AG09319 (cell line): ENCODE measurements at regions not wholly inside any gene's neighbourhood (a gene's known extent, or its start where the extent isn't known, plus 50 kb on each side); places are given as distances from the start of the nearest gene placed in this dataset.

Experiments
- DNase-seq: peaks from one replicate; pipeline ENCODE4 v3.0.0-alpha.2; 2010; ENCODE audit warnings: low read depth; ENCODE audit errors: extremely low read depth
- TF ChIP-seq, protein P1 (sequence below): IDR thresholded peaks from 2 replicates; pipeline ENCODE4 v1.5.1; 2011; ENCODE audit warnings: low read depth, mild to moderate bottlenecking, inconsistent platforms, low read length, moderate library complexity

GRCh38 chr6:155521719-155522118 is 66.1 kb upstream of the NOX3 start:
- TF ChIP-seq, protein P1, sequence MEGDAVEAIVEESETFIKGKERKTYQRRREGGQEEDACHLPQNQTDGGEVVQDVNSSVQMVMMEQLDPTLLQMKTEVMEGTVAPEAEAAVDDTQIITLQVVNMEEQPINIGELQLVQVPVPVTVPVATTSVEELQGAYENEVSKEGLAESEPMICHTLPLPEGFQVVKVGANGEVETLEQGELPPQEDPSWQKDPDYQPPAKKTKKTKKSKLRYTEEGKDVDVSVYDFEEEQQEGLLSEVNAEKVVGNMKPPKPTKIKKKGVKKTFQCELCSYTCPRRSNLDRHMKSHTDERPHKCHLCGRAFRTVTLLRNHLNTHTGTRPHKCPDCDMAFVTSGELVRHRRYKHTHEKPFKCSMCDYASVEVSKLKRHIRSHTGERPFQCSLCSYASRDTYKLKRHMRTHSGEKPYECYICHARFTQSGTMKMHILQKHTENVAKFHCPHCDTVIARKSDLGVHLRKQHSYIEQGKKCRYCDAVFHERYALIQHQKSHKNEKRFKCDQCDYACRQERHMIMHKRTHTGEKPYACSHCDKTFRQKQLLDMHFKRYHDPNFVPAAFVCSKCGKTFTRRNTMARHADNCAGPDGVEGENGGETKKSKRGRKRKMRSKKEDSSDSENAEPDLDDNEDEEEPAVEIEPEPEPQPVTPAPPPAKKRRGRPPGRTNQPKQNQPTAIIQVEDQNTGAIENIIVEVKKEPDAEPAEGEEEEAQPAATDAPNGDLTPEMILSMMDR, result no peak
- no peak for DNase-seq

- DNase-seq, result no peak
- TF ChIP-seq, protein P1, result no peak
Measured at GRCh38 chr6:155520078-155520477, 64.4 kb upstream of the NOX3 start.

DNA sequence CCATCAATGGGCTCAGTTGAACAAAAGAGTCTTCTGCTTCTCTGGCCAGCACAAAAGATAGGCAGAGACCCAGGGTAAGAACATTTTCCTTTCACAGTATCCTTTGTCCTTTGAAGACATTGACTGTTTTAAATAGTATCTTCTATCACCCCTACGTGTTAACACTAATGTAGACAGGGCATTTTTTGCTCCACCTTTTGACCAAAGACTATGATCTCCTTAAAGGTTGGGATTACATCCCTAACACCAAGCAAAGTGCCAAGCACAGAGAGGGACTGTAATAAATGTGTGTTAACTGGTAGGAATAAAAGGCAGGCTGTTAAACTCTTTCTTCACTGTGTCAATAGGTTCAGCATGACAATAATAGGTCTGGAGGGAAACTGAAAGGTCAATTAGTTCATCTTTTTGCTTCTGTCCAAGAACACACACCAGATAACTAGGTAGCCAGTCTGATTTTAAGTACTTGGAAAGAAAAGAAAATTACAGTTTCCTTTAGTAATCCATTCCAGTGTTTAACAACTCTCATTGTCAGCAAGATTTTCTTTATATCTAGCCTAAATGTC is 63.6 kb upstream of the NOX3 start:
- DNase-seq, result no peak
- TF ChIP-seq, protein P1, result no peak

DNA sequence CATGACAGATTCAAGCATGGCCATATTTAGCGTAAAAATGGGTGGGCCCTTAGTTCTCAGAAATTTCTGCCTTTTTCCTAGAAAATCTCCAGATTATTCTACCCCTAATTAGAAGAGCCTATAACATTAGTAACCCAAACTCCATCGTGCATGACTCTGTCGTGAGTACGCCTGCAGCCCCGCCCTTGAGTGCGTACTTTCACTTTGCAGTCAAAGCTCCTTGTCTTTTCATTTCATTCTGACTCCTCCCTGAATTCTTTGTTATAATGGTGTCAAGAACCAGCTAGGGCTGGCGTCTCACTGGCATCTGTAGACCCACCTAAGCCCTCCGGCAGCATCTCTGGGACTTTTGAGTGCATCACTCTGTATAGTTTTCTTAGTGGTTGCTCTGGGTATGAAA is 61.7 kb upstream of the NOX3 start:
- DNase-seq, result no peak
- TF ChIP-seq, protein P1, result no peak

- DNase-seq, result no peak
Measured at GRCh38 chr6:155510879-155511278, 55.2 kb upstream of the NOX3 start.

GRCh38 chr6:155509743-155510475 is 54.3 kb upstream of the NOX3 start:
- TF ChIP-seq, protein P1, result no peak
- DNase-seq, result no peak

More at GRCh38 chr6:155510879-155511278, 55.2 kb upstream of the NOX3 start:
- TF ChIP-seq, protein P1, result no peak

- TF ChIP-seq, protein P1, result no peak
- no peak for DNase-seq
Measured at GRCh38 chr6:155505608-155505989, 50.0 kb upstream of the NOX3 start.
